HL-60 (cell line): ENCODE measurements at regions not wholly inside any gene's neighbourhood (a gene's known extent, or its start where the extent isn't known, plus 50 kb on each side); places are given as distances from the start of the nearest gene placed in this dataset.

Experiments used
- DNase-seq, 2 experiments: peaks; one replicate each; pipeline ENCODE4 v3.0.0-alpha.2; 2010 to 2020; ENCODE audit warnings: low read depth in 1 of 2, low spot score in 1 of 2
- H3K27ac ChIP-seq: fragments of 250-450 bp; sonication (Bioruptor Pico); replicated peaks from 2 replicates; pipeline ENCODE4 v1.5.1; 2020; ENCODE audit warnings: mild to moderate bottlenecking, moderate library complexity
- H3K27me3 ChIP-seq: fragments of 250-450 bp; sonication (Bioruptor Pico); 2 replicates; pipeline ENCODE4 v1.5.1; 2021; ENCODE audit warnings: mild to moderate bottlenecking, moderate library complexity; ENCODE audit not compliant: insufficient read depth, poor library complexity, severe bottlenecking
- H3K4me3 ChIP-seq: replicated peaks from 2 replicates; pipeline ENCODE4 v1.5.1; 2011; ENCODE audit warnings: mild to moderate bottlenecking, control low read depth, low read length; ENCODE audit not compliant: insufficient read depth
- CTCF ChIP-seq: IDR thresholded peaks from one replicate; pipeline ENCODE4 v1.5.1; 2011; ENCODE audit warnings: low read length, control low read depth, inconsistent platforms; ENCODE audit not compliant: insufficient read depth
- GABPA ChIP-seq: IDR thresholded peaks from 2 replicates; pipeline ENCODE4 v1.6.1; 2012; ENCODE audit warnings: low read depth
- POLR2AphosphoS5 ChIP-seq: IDR thresholded peaks from 2 replicates; pipeline ENCODE4 v1.6.1; 2012; ENCODE audit warnings: low read depth
- REST ChIP-seq: IDR thresholded peaks from 2 replicates; pipeline ENCODE4 v1.6.1; 2012; ENCODE audit warnings: low read depth; ENCODE audit not compliant: insufficient replicate concordance
- SPI1 ChIP-seq: IDR thresholded peaks from 2 replicates; pipeline ENCODE4 v1.6.1; 2012; ENCODE audit warnings: low read depth, mild to moderate bottlenecking, borderline replicate concordance

GRCh38 chr6:41404182-41404845 is 68.9 kb downstream of the NCR2 start:
- Histone ChIP-seq H3K27ac (no peak overlapping the region), H3K4me3 (no peak overlapping the region), H3K27me3 (no peaks in the 10 kb centered on the region)
- TF ChIP-seq GABPA (no peak), CTCF (no peak), POLR2AphosphoS5 (no peak), REST (no peak), SPI1 (no peak)
- no peak for DNase-seq

GRCh38 chr6:41405941-41406727 is 70.7 kb downstream of the NCR2 start:
- TF ChIP-seq CTCF (no peak), REST (no peak)
- DNase-seq, result no peak
- Histone ChIP-seq H3K27ac (no peak overlapping the region), H3K4me3 (no peak overlapping the region), H3K27me3 (no peaks in the 10 kb centered on the region)

GRCh38 chr6:41406728-41407489 is 71.5 kb downstream of the NCR2 start:
- TF ChIP-seq POLR2AphosphoS5, result no peak
- TF ChIP-seq CTCF, result no peak
- no peak for TF ChIP-seq REST
- TF ChIP-seq GABPA, result no peak
- no peak for TF ChIP-seq SPI1
- H3K4me3 ChIP-seq, result no peak overlapping the region
- DNase-seq, result no peak
- no peaks in the 10 kb centered on the region for H3K27me3 ChIP-seq
- H3K27ac ChIP-seq, result no peak overlapping the region
